ENCODE measurements at regions not wholly inside any gene's neighbourhood (a gene's known extent, or its start where the extent isn't known, plus 50 kb on each side); places are given as distances from the start of the nearest gene placed in this dataset.

DNA sequence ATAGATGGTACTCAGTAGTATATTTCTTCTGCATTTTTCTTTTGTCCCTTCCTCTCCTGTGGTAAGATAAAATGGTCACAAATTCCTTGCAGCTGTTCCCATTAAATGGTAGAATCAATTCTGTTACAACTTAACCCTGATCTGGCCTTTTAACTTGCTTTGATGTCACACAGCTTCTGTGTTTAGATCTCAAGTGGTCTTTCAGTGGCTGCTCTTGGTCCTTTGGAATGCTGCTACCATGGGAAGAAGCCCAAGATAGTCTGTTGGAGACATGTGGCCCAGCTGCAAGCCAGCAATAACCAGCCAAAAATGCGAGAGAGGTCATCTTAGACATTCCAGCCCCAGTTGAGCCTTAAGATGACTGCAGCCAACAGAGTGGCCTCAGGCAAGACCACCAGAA, 429.7 kb downstream of the KIF16B start:
- TF ChIP-seq, protein P1, sequence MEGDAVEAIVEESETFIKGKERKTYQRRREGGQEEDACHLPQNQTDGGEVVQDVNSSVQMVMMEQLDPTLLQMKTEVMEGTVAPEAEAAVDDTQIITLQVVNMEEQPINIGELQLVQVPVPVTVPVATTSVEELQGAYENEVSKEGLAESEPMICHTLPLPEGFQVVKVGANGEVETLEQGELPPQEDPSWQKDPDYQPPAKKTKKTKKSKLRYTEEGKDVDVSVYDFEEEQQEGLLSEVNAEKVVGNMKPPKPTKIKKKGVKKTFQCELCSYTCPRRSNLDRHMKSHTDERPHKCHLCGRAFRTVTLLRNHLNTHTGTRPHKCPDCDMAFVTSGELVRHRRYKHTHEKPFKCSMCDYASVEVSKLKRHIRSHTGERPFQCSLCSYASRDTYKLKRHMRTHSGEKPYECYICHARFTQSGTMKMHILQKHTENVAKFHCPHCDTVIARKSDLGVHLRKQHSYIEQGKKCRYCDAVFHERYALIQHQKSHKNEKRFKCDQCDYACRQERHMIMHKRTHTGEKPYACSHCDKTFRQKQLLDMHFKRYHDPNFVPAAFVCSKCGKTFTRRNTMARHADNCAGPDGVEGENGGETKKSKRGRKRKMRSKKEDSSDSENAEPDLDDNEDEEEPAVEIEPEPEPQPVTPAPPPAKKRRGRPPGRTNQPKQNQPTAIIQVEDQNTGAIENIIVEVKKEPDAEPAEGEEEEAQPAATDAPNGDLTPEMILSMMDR (IDR thresholded peaks at IDR 0.05), result no peak
- no peak for TF ChIP-seq EZH2 (IDR thresholded peaks at IDR 0.05)

Data from neural progenitor cell (in vitro differentiated cells).